ENCODE measurements at regions not wholly inside any gene's neighbourhood (a gene's known extent, or its start where the extent isn't known, plus 50 kb on each side); places are given as distances from the start of the nearest gene placed in this dataset.
A peak's percentile ranks its signal among the peaks of the same experiment; 100 is the strongest.

- peaks cover 2% of the 10 kb centered on the region for H3K9me3 Mint-ChIP-seq (ENCODE audit: unreplicated experiment)
- H3K27ac Mint-ChIP-seq (ENCODE audit: unreplicated experiment), result no peak overlapping the region
- TF ChIP-seq CTCF (IDR thresholded peaks at IDR 0.05; ENCODE audit: insufficient read depth, low read depth, low read length) (no peak), EZH2 (IDR thresholded peaks at IDR 0.05; ENCODE audit: insufficient read depth, low read length) (no peak)
- no peak overlapping the region for H3K27ac ChIP-seq (ENCODE audit: low read depth, low read length)
- H3K4me1 ChIP-seq (ENCODE audit: insufficient read depth, low read length), result no peaks in the 10 kb centered on the region
- no peak overlapping the region for H3K4me3 Mint-ChIP-seq (ENCODE audit: unreplicated experiment)
- no peaks in the 10 kb centered on the region for H3K79me2 ChIP-seq (ENCODE audit: insufficient read depth, low read length)
- no peak for DNase-seq (ENCODE audit: low read depth)
- FAIRE-seq, result peak; percentile 72
- H3K9ac ChIP-seq (ENCODE audit: low read length), result no peak overlapping the region
- no peaks in the 10 kb centered on the region for H3K36me3 Mint-ChIP-seq (ENCODE audit: low read depth, unreplicated experiment)
- H3K36me3 ChIP-seq (ENCODE audit: insufficient read depth, low read length), result no peaks in the 10 kb centered on the region
- H3K27me3 ChIP-seq (ENCODE audit: insufficient read depth, low read length), result no peaks in the 10 kb centered on the region
- H4K20me1 ChIP-seq (ENCODE audit: insufficient read depth, low read length), result no peaks in the 10 kb centered on the region
- no peak overlapping the region for H2AFZ ChIP-seq (ENCODE audit: low read depth, low read length)
- H3K4me1 Mint-ChIP-seq (ENCODE audit: low read depth, unreplicated experiment), result peaks cover 5% of the 10 kb centered on the region
- H3K4me2 ChIP-seq (ENCODE audit: low read length), result no peak overlapping the region
- H3K27me3 Mint-ChIP-seq (ENCODE audit: low read depth, unreplicated experiment), result no peaks in the 10 kb centered on the region
- H3K4me3 ChIP-seq (ENCODE audit: insufficient read depth, low read depth, low read length), result no peak overlapping the region
- H3K9me3 ChIP-seq (ENCODE audit: insufficient read depth, low read depth, low read length), result no peaks in the 10 kb centered on the region
These were observed 359.9 kb downstream of the ETS1 start for GRCh38 chr11:128227466-128227865.

GRCh38 chr11:128226106-128226716 is 361.1 kb downstream of the ETS1 start:
- Histone ChIP-seq H2AFZ (ENCODE audit: low read depth, low read length) (no peak overlapping the region), H3K4me2 (ENCODE audit: low read length) (no peak overlapping the region), H3K36me3 (ENCODE audit: insufficient read depth, low read length) (no peaks in the 10 kb centered on the region), H4K20me1 (ENCODE audit: insufficient read depth, low read length) (no peaks in the 10 kb centered on the region), H3K9ac (ENCODE audit: low read length) (no peak overlapping the region), H3K27me3 (ENCODE audit: insufficient read depth, low read length) (no peaks in the 10 kb centered on the region), H3K9me3 (ENCODE audit: insufficient read depth, low read depth, low read length) (no peaks in the 10 kb centered on the region), H3K4me1 (ENCODE audit: insufficient read depth, low read length) (no peaks in the 10 kb centered on the region), H3K27ac (ENCODE audit: low read depth, low read length) (no peak overlapping the region), H3K79me2 (ENCODE audit: insufficient read depth, low read length) (no peaks in the 10 kb centered on the region), H3K4me3 (ENCODE audit: insufficient read depth, low read depth, low read length) (no peak overlapping the region)
- Mint-ChIP-seq H3K36me3 (ENCODE audit: low read depth, unreplicated experiment) (no peaks in the 10 kb centered on the region), H3K4me1 (ENCODE audit: low read depth, unreplicated experiment) (peaks cover 9% of the 10 kb centered on the region), H3K27ac (ENCODE audit: unreplicated experiment) (no peak overlapping the region), H3K9me3 (ENCODE audit: unreplicated experiment) (peaks cover 2% of the 10 kb centered on the region), H3K4me3 (ENCODE audit: unreplicated experiment) (no peak overlapping the region), H3K27me3 (ENCODE audit: low read depth, unreplicated experiment) (no peaks in the 10 kb centered on the region)
- DNase-seq (ENCODE audit: low read depth), result no peak
- FAIRE-seq, result no peak
- TF ChIP-seq CTCF (IDR thresholded peaks at IDR 0.05; ENCODE audit: insufficient read depth, low read depth, low read length) (no peak), EZH2 (IDR thresholded peaks at IDR 0.05; ENCODE audit: insufficient read depth, low read length) (no peak)

- TF ChIP-seq EZH2 (IDR thresholded peaks at IDR 0.05; ENCODE audit: insufficient read depth, low read length), result no peak
- no peak for TF ChIP-seq CTCF (IDR thresholded peaks at IDR 0.05; ENCODE audit: insufficient read depth, low read depth, low read length)
- no peaks in the 10 kb centered on the region for H4K20me1 ChIP-seq (ENCODE audit: insufficient read depth, low read length)
- Mint-ChIP-seq H3K27ac (ENCODE audit: unreplicated experiment) (no peak overlapping the region), H3K4me1 (ENCODE audit: low read depth, unreplicated experiment) (peaks cover 15% of the 10 kb centered on the region), H3K9me3 (ENCODE audit: unreplicated experiment) (peaks cover 2% of the 10 kb centered on the region), H3K36me3 (ENCODE audit: low read depth, unreplicated experiment) (no peaks in the 10 kb centered on the region), H3K27me3 (ENCODE audit: low read depth, unreplicated experiment) (no peaks in the 10 kb centered on the region), H3K4me3 (ENCODE audit: unreplicated experiment) (no peak overlapping the region)
- peaks cover 4% of the 10 kb centered on the region for H3K4me1 ChIP-seq (ENCODE audit: insufficient read depth, low read length)
- H3K9ac ChIP-seq (ENCODE audit: low read length), result no peak overlapping the region
- H2AFZ ChIP-seq (ENCODE audit: low read depth, low read length), result no peak overlapping the region
- FAIRE-seq, result no peak
- H3K4me3 ChIP-seq (ENCODE audit: insufficient read depth, low read depth, low read length), result no peak overlapping the region
- no peaks in the 10 kb centered on the region for H3K79me2 ChIP-seq (ENCODE audit: insufficient read depth, low read length)
- no peaks in the 10 kb centered on the region for H3K36me3 ChIP-seq (ENCODE audit: insufficient read depth, low read length)
- H3K4me2 ChIP-seq (ENCODE audit: low read length), result no peak overlapping the region
- H3K27me3 ChIP-seq (ENCODE audit: insufficient read depth, low read length), result no peaks in the 10 kb centered on the region
- peak; percentile 59 for DNase-seq (ENCODE audit: low read depth)
- no peaks in the 10 kb centered on the region for H3K9me3 ChIP-seq (ENCODE audit: insufficient read depth, low read depth, low read length)
- no peak overlapping the region for H3K27ac ChIP-seq (ENCODE audit: low read depth, low read length)
These were observed 365.0 kb downstream of the ETS1 start for GRCh38 chr11:128222245-128222884.

All from astrocyte (in vitro differentiated cells and primary cell).